CD4-positive, alpha-beta T cell (primary cell): ENCODE measurements at regions not wholly inside any gene's neighbourhood (a gene's known extent, or its start where the extent isn't known, plus 50 kb on each side); places are given as distances from the start of the nearest gene placed in this dataset.

Source experiments
- ATAC-seq: fragments of 200-7000 bp; cut with Tn5 transposase; one replicate; pipeline ENCODE4 v1.10.0; 2022; ENCODE audit warnings: mild to moderate bottlenecking; ENCODE audit not compliant: poor library complexity
- CTCF ChIA-PET: fragments of 350-600 bp; sonication (Branson Sonifier 250); formaldehyde crosslinking; loops from one replicate; lab custom pipeline; 2021; ENCODE audit warnings: antibody characterized with exemption, inconsistent platforms; lab: Charles Lee
- POLR2A ChIA-PET: fragments of 350-600 bp; sonication (Branson Sonifier 250); formaldehyde crosslinking; loops from one replicate; lab custom pipeline; 2021; ENCODE audit warnings: antibody characterized with exemption, inconsistent platforms; lab: Charles Lee
- DNase-seq, 14 experiments: peaks; one replicate each; pipeline ENCODE4 v3.0.0-alpha.2; 2013 to 2020; ENCODE audit warnings: mixed read lengths in 2 of 14
- H3K27ac ChIP-seq, 2 donors: one replicate each; pipeline versions ENCODE4 v1.5.1 to v1.7.0; 2013; ENCODE audit warnings: low read length in 2 of 2, low read depth in 1 of 2, mild to moderate bottlenecking in 1 of 2
- H3K27me3 ChIP-seq, 2 experiments: 1 replicate in 1 of 2; 2 replicates in 1 of 2; pipeline versions ENCODE4 v1.6.1 to v1.7.0; 2013; ENCODE audit warnings: low read length in 2 of 2, control low read depth in 1 of 2, mild to moderate bottlenecking in 1 of 2, moderate library complexity in 1 of 2; ENCODE audit not compliant: insufficient read depth in 2 of 2, control insufficient read depth in 1 of 2
- H3K36me3 ChIP-seq: one replicate; pipeline ENCODE4 v1.6.1; 2013; ENCODE audit warnings: low read length, control low read depth; ENCODE audit not compliant: insufficient read depth
- H3K4me1 ChIP-seq: one replicate; pipeline ENCODE4 v1.6.1; 2013; ENCODE audit warnings: low read length, control low read depth; ENCODE audit not compliant: insufficient read depth
- H3K4me3 ChIP-seq: one replicate; pipeline ENCODE4 v1.5.1; 2013; ENCODE audit warnings: mild to moderate bottlenecking, low read length, moderate library complexity
- H3K9me3 ChIP-seq, 2 experiments: 1 replicate in 1 of 2; 2 replicates in 1 of 2; pipeline versions ENCODE4 v1.6.1 to v1.7.0; 2013; ENCODE audit warnings: low read length in 2 of 2, mild to moderate bottlenecking in 2 of 2, control low read depth in 1 of 2, moderate library complexity in 1 of 2; ENCODE audit not compliant: control insufficient read depth in 1 of 2, insufficient read depth in 1 of 2
- H3K27ac Mint-ChIP-seq: one replicate; pipeline ENCODE4 v1.8.0; 2020; ENCODE audit warnings: mixed read lengths
- H3K27me3 Mint-ChIP-seq: one replicate; pipeline ENCODE4 v1.8.0; 2021; ENCODE audit warnings: mixed read lengths
- H3K36me3 Mint-ChIP-seq: one replicate; pipeline ENCODE4 v1.8.0; 2021; ENCODE audit warnings: low read depth, mixed read lengths
- H3K4me1 Mint-ChIP-seq: one replicate; pipeline ENCODE4 v1.8.0; 2021; ENCODE audit warnings: low read depth, mixed read lengths
- H3K4me3 Mint-ChIP-seq: one replicate; pipeline ENCODE4 v1.8.0; 2020; ENCODE audit warnings: mild to moderate bottlenecking, mixed read lengths
- H3K9me3 Mint-ChIP-seq: one replicate; pipeline ENCODE4 v1.8.0; 2020; ENCODE audit warnings: mixed read lengths
- intact Hi-C, 2 experiments: fragments of 100-400 bp; cut with DNase I in 1 of 2; cut with micrococcal nuclease in 1 of 2; formaldehyde crosslinking; loops; one replicate each; pipeline versions ENCODE4 v1.15.1 to v1.9.0; 2023 to 2025; cut with DNase I, micrococcal nuclease
- TF ChIP-seq, protein P1 (sequence below): fragments of 200-600 bp; IDR thresholded peaks from one replicate; pipeline ENCODE4 v1.8.0; 2022; ENCODE audit warnings: antibody characterized with exemption, mild to moderate bottlenecking

DNA sequence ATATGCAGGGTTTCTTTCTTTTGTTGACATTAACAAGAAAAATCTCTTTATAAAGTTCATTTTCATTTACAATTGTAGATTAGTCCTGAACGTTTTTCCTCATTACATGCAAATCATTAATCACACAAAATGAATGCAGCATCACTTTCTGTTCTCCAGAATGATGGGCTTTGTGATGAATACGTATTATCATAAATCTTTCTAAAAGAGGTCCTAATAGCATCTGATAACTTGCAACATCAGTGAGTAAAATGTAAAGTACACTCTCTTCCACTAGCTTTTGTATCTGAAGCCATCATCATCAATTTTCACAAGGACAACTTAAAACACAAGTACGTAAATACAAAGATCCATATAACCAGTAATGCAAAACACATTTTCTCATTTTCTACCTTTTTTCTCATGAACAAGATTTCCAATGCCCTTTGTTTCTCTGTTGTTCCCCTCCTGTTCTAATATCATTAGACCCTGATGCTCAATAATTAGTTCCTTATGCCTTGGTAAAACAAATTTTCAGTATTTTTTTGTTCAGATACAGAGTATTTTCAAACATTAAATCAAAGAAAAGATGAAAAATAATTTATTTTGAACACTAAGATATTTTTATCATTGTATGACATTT lies 437.4 kb upstream of the MIR17HG start:
- H3K27me3 Mint-ChIP-seq: no peaks in the 10 kb centered on the region
- H3K4me1 ChIP-seq: no peaks in the 10 kb centered on the region
- H3K4me3 ChIP-seq: no peak overlapping the region
- ChIA-PET POLR2A (no interaction called here), CTCF (no interaction called here)
- DNase-seq: no peak
- H3K4me1 Mint-ChIP-seq: no peaks in the 10 kb centered on the region
- no peak overlapping the region for H3K27ac Mint-ChIP-seq
- no peak overlapping the region for H3K27ac ChIP-seq
- H3K4me3 Mint-ChIP-seq: no peak overlapping the region
- H3K36me3 Mint-ChIP-seq: no peaks in the 10 kb centered on the region
- H3K9me3 ChIP-seq: peaks cover 0 to 5% of the 10 kb centered on the region in 2 experiments
- H3K36me3 ChIP-seq: no peaks in the 10 kb centered on the region
- H3K27me3 ChIP-seq: no peaks in the 10 kb centered on the region
- TF ChIP-seq, protein P1, sequence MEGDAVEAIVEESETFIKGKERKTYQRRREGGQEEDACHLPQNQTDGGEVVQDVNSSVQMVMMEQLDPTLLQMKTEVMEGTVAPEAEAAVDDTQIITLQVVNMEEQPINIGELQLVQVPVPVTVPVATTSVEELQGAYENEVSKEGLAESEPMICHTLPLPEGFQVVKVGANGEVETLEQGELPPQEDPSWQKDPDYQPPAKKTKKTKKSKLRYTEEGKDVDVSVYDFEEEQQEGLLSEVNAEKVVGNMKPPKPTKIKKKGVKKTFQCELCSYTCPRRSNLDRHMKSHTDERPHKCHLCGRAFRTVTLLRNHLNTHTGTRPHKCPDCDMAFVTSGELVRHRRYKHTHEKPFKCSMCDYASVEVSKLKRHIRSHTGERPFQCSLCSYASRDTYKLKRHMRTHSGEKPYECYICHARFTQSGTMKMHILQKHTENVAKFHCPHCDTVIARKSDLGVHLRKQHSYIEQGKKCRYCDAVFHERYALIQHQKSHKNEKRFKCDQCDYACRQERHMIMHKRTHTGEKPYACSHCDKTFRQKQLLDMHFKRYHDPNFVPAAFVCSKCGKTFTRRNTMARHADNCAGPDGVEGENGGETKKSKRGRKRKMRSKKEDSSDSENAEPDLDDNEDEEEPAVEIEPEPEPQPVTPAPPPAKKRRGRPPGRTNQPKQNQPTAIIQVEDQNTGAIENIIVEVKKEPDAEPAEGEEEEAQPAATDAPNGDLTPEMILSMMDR: no peak
- H3K9me3 Mint-ChIP-seq: peaks cover 13% of the 10 kb centered on the region
- no peak for ATAC-seq
- intact Hi-C loops: no loop called here

DNA sequence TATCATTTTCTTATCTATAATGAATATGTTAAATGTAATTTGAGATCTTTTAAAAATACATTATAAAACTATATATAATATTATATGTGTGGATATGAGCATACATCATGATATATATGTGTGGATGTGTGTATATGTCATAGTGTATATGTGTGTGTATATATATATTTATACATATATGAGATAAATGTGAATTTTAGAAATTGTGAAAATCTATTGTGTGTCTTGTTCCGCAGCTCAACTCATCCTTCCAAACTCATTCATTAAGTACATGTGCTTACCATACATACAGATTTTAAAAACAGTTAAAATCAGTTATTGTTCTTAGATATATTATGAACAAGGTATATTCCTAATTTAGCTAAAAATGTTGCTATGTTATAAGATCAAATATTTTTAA lies 435.2 kb upstream of the MIR17HG start:
- ATAC-seq: no peak
- no peak for DNase-seq
- Mint-ChIP-seq H3K27ac (no peak overlapping the region), H3K4me1 (no peaks in the 10 kb centered on the region), H3K36me3 (no peaks in the 10 kb centered on the region), H3K27me3 (no peaks in the 10 kb centered on the region), H3K9me3 (peaks cover 13% of the 10 kb centered on the region), H3K4me3 (no peak overlapping the region)
- Histone ChIP-seq H3K27ac (no peak overlapping the region), H3K36me3 (no peaks in the 10 kb centered on the region), H3K9me3 (peaks cover 0 to under 1% of the 10 kb centered on the region in 2 experiments), H3K27me3 (no peaks in the 10 kb centered on the region), H3K4me3 (no peak overlapping the region), H3K4me1 (no peaks in the 10 kb centered on the region)
- CTCF ChIA-PET: no interaction called here
- POLR2A ChIA-PET: no interaction called here
- TF ChIP-seq, protein P1: no peak
- intact Hi-C loops: no loop called here

DNA sequence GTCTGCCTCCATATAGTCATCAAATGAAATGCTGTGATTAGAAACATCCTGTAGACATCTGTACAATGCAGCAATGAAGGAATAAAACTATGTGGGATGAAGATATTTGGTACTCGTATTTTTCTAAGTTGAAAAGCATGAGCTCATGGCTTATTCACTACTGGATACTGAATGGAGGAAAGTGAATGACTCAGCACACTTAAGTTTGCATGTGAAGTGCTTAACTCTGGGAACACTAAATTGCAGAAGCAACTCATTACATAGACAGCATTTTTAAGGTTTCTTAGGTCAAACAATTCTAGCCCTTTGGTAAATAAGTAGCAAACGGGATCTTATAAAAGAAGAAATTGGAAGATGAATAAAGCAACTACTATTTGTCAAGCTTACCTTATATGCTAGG lies 429.0 kb upstream of the MIR17HG start:
- H3K4me1 Mint-ChIP-seq: no peaks in the 10 kb centered on the region
- no peaks in the 10 kb centered on the region for H3K27me3 Mint-ChIP-seq
- H3K9me3 ChIP-seq: no peaks in the 10 kb centered on the region
- TF ChIP-seq, protein P1: no peak
- H3K27ac Mint-ChIP-seq: no peak overlapping the region
- H3K4me3 Mint-ChIP-seq: no peak overlapping the region
- DNase-seq: no peak
- H3K4me1 ChIP-seq: no peaks in the 10 kb centered on the region
- ATAC-seq: no peak
- no peaks in the 10 kb centered on the region for H3K36me3 Mint-ChIP-seq
- no peak overlapping the region for H3K27ac ChIP-seq
- H3K27me3 ChIP-seq: no peaks in the 10 kb centered on the region
- CTCF ChIA-PET: no interaction called here
- H3K9me3 Mint-ChIP-seq: peaks cover 10% of the 10 kb centered on the region
- H3K36me3 ChIP-seq: no peaks in the 10 kb centered on the region
- POLR2A ChIA-PET: no interaction called here
- intact Hi-C loops: no loop called here
- no peak overlapping the region for H3K4me3 ChIP-seq
